A673 (cell line): ENCODE measurements at regions not wholly inside any gene's neighbourhood (a gene's known extent, or its start where the extent isn't known, plus 50 kb on each side); places are given as distances from the start of the nearest gene placed in this dataset.

ENCODE experiments used
- BruUV-seq: library from RNA; stranded (reverse); fragments of 400-500 nt; replicated peaks from 2 replicates; lab custom pipeline; 2021; lab: Mats Ljungman, UMichigan
- CTCF ChIA-PET: fragments of 300-600 bp; sonication (Branson Sonifier 250); formaldehyde crosslinking; loops from one replicate; lab custom pipeline; 2022; ENCODE audit warnings: antibody characterized with exemption; lab: Charles Lee
- POLR2A ChIA-PET: fragments of 300-600 bp; sonication (Branson Sonifier 250); formaldehyde crosslinking; loops from one replicate; lab custom pipeline; 2022; ENCODE audit warnings: antibody characterized with exemption; ENCODE audit not compliant: low non-redundant PET; lab: Charles Lee
- DNase-seq: peaks from one replicate; pipeline ENCODE4 v3.0.0-alpha.2; 2015; ENCODE audit warnings: low spot score
- H3K27ac ChIP-seq: fragments of 200-600 bp; sonication (generic); 2 replicates; pipeline ENCODE4 v1.5.1; 2016; ENCODE audit warnings: mixed run types, low read depth, mild to moderate bottlenecking, mixed read lengths, antibody characterized with exemption, low read length; ENCODE audit not compliant: poor library complexity, severe bottlenecking
- H3K27me3 ChIP-seq: fragments of 200-600 bp; sonication (generic); replicated peaks from 2 replicates; pipeline ENCODE4 v1.6.1; 2017; ENCODE audit warnings: mixed run types, low read depth, mild to moderate bottlenecking, mixed read lengths, antibody characterized with exemption, low read length; ENCODE audit not compliant: insufficient read depth, poor library complexity
- H3K36me3 ChIP-seq: fragments of 200-600 bp; sonication (generic); 2 replicates; pipeline ENCODE4 v1.6.1; 2016; ENCODE audit warnings: mixed run types, mild to moderate bottlenecking, mixed read lengths, antibody characterized with exemption, low read length; ENCODE audit not compliant: insufficient read depth, poor library complexity, severe bottlenecking
- H3K4me1 ChIP-seq: fragments of 200-600 bp; sonication (generic); 2 replicates; pipeline ENCODE4 v1.6.1; 2017; ENCODE audit warnings: mixed run types, mild to moderate bottlenecking, mixed read lengths, antibody characterized with exemption, low read length; ENCODE audit not compliant: insufficient read depth, poor library complexity, severe bottlenecking
- H3K4me3 ChIP-seq: fragments of 200-600 bp; sonication (generic); 2 replicates; pipeline ENCODE4 v1.5.1; 2016; ENCODE audit warnings: low read depth, mixed run types, mild to moderate bottlenecking, mixed read lengths, low read length; ENCODE audit not compliant: poor library complexity, severe bottlenecking
- H3K9me3 ChIP-seq: fragments of 200-600 bp; sonication (generic); 2 replicates; pipeline ENCODE4 v1.6.1; 2016; ENCODE audit warnings: mixed run types, low read depth, mild to moderate bottlenecking, mixed read lengths, antibody characterized with exemption, low read length; ENCODE audit not compliant: poor library complexity, severe bottlenecking
- EZH2 ChIP-seq: fragments of 200-600 bp; sonication (generic); IDR thresholded peaks from 2 replicates; pipeline ENCODE4 v1.6.1; 2017; ENCODE audit warnings: borderline replicate concordance, low read depth, mild to moderate bottlenecking, mixed read lengths, antibody characterized with exemption, low read length; ENCODE audit not compliant: poor library complexity, severe bottlenecking
- intact Hi-C: fragments of 100-400 bp; cut with micrococcal nuclease; formaldehyde crosslinking; loops from one replicate; pipeline ENCODE4 v1.10.0; 2022; ENCODE audit not compliant: unreplicated experiment
- TF ChIP-seq, protein P1 (sequence below): fragments of 300-800, 200-600 bp; sonication (generic); conservative IDR thresholded peaks from 2 replicates; pipeline ENCODE4 v1.5.1; 2017; ENCODE audit warnings: low read depth, mild to moderate bottlenecking, antibody characterized with exemption, low read length, moderate library complexity, mixed read lengths

DNA sequence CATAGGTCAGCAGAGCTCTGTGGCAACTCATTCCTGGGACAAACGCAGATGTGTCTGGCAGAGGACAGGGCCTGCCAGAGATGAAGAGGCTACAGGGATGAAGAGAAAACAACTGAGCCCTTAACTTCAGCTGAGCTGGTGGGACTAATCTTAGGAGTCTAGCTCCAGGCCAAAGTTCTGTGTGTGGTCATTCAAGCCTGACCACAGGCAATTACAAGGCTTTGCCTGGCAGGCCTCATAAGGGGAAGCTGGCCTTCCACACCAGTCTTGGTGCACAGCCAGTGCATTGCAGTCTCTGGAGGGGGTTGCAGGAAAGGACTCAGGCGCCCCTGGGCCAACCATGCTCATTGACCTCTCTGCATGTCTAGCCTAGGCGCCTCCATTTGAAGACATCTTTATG lies 127.6 kb upstream of the DAAM1 start:
- H3K4me3 ChIP-seq, result no peak overlapping the region
- no TSS peak for BruUV-seq
- no peaks in the 10 kb centered on the region for H3K27me3 ChIP-seq
- DNase-seq, result no peak
- intact Hi-C loops, result no loop called here
- POLR2A ChIA-PET, result no interaction called here
- TF ChIP-seq EZH2, result no peak
- TF ChIP-seq, protein P1, sequence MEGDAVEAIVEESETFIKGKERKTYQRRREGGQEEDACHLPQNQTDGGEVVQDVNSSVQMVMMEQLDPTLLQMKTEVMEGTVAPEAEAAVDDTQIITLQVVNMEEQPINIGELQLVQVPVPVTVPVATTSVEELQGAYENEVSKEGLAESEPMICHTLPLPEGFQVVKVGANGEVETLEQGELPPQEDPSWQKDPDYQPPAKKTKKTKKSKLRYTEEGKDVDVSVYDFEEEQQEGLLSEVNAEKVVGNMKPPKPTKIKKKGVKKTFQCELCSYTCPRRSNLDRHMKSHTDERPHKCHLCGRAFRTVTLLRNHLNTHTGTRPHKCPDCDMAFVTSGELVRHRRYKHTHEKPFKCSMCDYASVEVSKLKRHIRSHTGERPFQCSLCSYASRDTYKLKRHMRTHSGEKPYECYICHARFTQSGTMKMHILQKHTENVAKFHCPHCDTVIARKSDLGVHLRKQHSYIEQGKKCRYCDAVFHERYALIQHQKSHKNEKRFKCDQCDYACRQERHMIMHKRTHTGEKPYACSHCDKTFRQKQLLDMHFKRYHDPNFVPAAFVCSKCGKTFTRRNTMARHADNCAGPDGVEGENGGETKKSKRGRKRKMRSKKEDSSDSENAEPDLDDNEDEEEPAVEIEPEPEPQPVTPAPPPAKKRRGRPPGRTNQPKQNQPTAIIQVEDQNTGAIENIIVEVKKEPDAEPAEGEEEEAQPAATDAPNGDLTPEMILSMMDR, result no peak
- no peaks in the 10 kb centered on the region for H3K36me3 ChIP-seq
- H3K4me1 ChIP-seq, result no peaks in the 10 kb centered on the region
- CTCF ChIA-PET, result no interaction called here
- H3K9me3 ChIP-seq, result peaks cover 13% of the 10 kb centered on the region
- no peak overlapping the region for H3K27ac ChIP-seq

DNA sequence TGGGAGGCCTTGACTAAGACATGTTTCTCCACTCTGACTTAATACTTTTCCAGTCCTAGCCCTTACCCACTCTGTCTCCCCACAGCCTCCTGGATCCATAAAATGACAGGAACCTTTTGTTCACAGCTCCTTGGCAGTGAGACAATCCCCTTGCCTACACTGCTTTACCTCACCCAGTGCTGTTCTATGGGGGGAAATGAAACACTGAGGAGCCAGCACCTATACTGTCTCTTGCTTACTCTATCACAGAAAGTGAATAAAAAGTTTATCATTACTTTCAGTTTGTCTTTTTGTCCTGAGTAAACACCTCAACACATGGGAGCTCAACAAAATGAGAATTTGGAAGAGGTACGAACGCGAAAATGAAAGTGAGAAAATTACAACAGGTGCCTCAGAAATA lies 127.2 kb upstream of the DAAM1 start:
- BruUV-seq, result no TSS peak
- Histone ChIP-seq H3K4me1 (no peaks in the 10 kb centered on the region), H3K4me3 (no peak overlapping the region), H3K27me3 (no peaks in the 10 kb centered on the region), H3K27ac (no peak overlapping the region), H3K36me3 (no peaks in the 10 kb centered on the region), H3K9me3 (peaks cover 13% of the 10 kb centered on the region)
- intact Hi-C loops, result no loop called here
- no peak for TF ChIP-seq EZH2
- TF ChIP-seq, protein P1, result no peak
- no peak for DNase-seq
- ChIA-PET POLR2A (no interaction called here), CTCF (no interaction called here)

DNA sequence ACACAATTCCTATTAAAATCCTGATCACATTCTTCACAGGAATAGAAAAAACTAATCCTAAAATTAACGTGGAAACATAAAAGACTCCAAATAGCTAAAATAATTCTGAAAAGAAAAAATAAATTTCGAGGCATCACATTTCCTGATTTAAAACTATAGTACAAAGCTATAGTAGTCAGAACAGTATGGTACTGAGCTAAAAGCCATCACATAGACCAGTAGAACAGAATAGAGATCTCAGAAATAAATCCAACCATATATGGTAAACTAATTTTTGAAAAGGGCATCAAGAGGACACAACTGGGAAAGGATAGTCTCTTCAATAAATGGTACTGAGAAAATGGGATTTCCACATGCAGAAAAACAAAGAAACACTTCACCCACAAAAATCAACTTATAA lies 125.2 kb upstream of the DAAM1 start:
- H3K4me1 ChIP-seq, result no peaks in the 10 kb centered on the region
- intact Hi-C loops, result no loop called here
- no peaks in the 10 kb centered on the region for H3K27me3 ChIP-seq
- H3K9me3 ChIP-seq, result peaks cover 13% of the 10 kb centered on the region
- H3K36me3 ChIP-seq, result no peaks in the 10 kb centered on the region
- TF ChIP-seq EZH2, result no peak
- TF ChIP-seq, protein P1, result no peak
- no TSS peak for BruUV-seq
- H3K4me3 ChIP-seq, result no peak overlapping the region
- no peak overlapping the region for H3K27ac ChIP-seq
- ChIA-PET CTCF (no interaction called here), POLR2A (no interaction called here)
- no peak for DNase-seq
